IPS-15b (cell line): ENCODE measurements at regions not wholly inside any gene's neighbourhood (a gene's known extent, or its start where the extent isn't known, plus 50 kb on each side); places are given as distances from the start of the nearest gene placed in this dataset.
"Not testable (repeated sequence)": the region's sequence is repeated elsewhere in the genome, so short reads cannot be mapped to it uniquely, and the experiment has no call there.

ENCODE experiments used
- H3K27me3 ChIP-seq: one replicate; pipeline ENCODE4 v1.6.1; 2013; ENCODE audit warnings: low read length; ENCODE audit not compliant: control insufficient read depth, insufficient read depth
- H3K36me3 ChIP-seq: one replicate; pipeline ENCODE4 v1.6.1; 2013; ENCODE audit warnings: low read length; ENCODE audit not compliant: control insufficient read depth, insufficient read depth
- H3K4me1 ChIP-seq: one replicate; pipeline ENCODE4 v1.6.1; 2013; ENCODE audit warnings: mild to moderate bottlenecking, low read length; ENCODE audit not compliant: control insufficient read depth, insufficient read depth
- H3K4me3 ChIP-seq: one replicate; pipeline ENCODE4 v1.5.1; 2013; ENCODE audit warnings: low read depth, low read length
- H3K9ac ChIP-seq: one replicate; pipeline ENCODE4 v1.6.1; 2013; ENCODE audit warnings: low read depth, mild to moderate bottlenecking, low read length
- H3K9me3 ChIP-seq: one replicate; pipeline ENCODE4 v1.6.1; 2013; ENCODE audit warnings: mild to moderate bottlenecking, low read length; ENCODE audit not compliant: control insufficient read depth, insufficient read depth

DNA sequence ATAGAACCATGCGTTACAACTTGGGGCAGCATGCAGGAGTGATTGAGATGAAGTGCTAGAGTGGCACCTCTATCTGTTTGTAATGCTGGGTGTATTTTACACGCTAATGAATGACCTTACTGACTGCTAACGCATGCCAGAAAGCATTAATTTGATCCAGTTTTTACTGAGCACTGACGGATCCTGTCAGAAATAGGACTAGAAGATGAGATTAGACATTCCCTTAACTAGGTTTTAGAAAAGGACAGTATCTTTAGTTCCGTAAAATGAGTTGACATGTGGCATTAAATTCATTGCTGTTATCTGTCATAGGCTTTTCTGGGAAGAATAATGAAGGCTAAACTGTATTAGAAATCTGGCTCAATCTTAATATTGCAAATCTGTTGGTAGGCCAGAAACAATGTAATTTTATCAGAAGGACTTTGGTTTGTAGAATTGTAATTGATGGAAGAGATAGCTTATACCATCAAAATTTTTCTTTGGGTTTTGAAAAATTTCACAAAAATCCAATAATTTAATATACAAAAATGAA lies 140.4 kb upstream of the WDFY3 start:
- Histone ChIP-seq H3K4me3 (no peak overlapping the region), H3K36me3 (no peaks in the 10 kb centered on the region), H3K9me3 (no peaks in the 10 kb centered on the region), H3K9ac (no peak overlapping the region), H3K27me3 (no peaks in the 10 kb centered on the region), H3K4me1 (no peaks in the 10 kb centered on the region)

GRCh38 chr4:85107553-85107952 lies 141.1 kb upstream of the WDFY3 start:
- H3K9me3 ChIP-seq = no peaks in the 10 kb centered on the region
- no peaks in the 10 kb centered on the region for H3K36me3 ChIP-seq
- no peaks in the 10 kb centered on the region for H3K4me1 ChIP-seq
- no peaks in the 10 kb centered on the region for H3K27me3 ChIP-seq
- H3K9ac ChIP-seq = no peak overlapping the region
- no peak overlapping the region for H3K4me3 ChIP-seq

DNA sequence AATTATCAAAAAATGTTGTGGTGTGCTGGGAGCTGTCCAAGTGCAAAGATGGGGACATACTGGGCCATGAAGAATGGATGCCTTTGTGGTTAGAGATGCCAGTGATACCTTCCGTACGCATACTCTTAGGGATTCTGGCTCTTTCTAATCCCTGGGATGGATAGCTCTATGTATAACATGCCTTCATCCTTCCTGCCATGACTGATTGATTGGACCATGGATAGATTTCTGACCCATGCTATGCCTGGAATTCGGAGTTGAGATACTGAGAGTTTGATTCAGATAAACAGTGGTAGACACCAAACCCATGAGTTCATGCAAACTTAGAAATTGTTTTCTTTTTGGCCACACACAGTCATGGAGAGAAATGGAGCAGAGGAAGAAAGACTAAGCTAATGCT lies 147.2 kb upstream of the WDFY3 start:
- Histone ChIP-seq H3K9me3 (no peaks in the 10 kb centered on the region), H3K9ac (no peak overlapping the region), H3K36me3 (no peaks in the 10 kb centered on the region), H3K4me1 (no peaks in the 10 kb centered on the region), H3K27me3 (no peaks in the 10 kb centered on the region), H3K4me3 (no peak overlapping the region)

GRCh38 chr4:85114526-85114925 lies 148.0 kb upstream of the WDFY3 start:
- Histone ChIP-seq H3K9ac (no peak overlapping the region), H3K27me3 (no peaks in the 10 kb centered on the region), H3K4me3 (no peak overlapping the region), H3K9me3 (no peaks in the 10 kb centered on the region), H3K36me3 (no peaks in the 10 kb centered on the region), H3K4me1 (no peaks in the 10 kb centered on the region)

GRCh38 chr4:85116008-85116407 lies 149.5 kb upstream of the WDFY3 start:
- Histone ChIP-seq H3K27me3 (no peaks in the 10 kb centered on the region), H3K4me3 (no peak overlapping the region), H3K9me3 (no peaks in the 10 kb centered on the region), H3K9ac (no peak overlapping the region), H3K4me1 (no peaks in the 10 kb centered on the region), H3K36me3 (no peaks in the 10 kb centered on the region)

- no peaks in the 10 kb centered on the region for H3K9me3 ChIP-seq
- no peak overlapping the region for H3K4me3 ChIP-seq
- no peaks in the 10 kb centered on the region for H3K36me3 ChIP-seq
- peaks cover 26% of the 10 kb centered on the region for H3K4me1 ChIP-seq
- no peaks in the 10 kb centered on the region for H3K27me3 ChIP-seq
- H3K9ac ChIP-seq = no peak overlapping the region
These were observed 159.2 kb upstream of the WDFY3 start for GRCh38 chr4:85125688-85126087.

GRCh38 chr4:85126991-85127591 lies 160.6 kb upstream of the WDFY3 start:
- Histone ChIP-seq H3K4me1 (peaks cover 26% of the 10 kb centered on the region), H3K9me3 (no peaks in the 10 kb centered on the region), H3K36me3 (no peaks in the 10 kb centered on the region), H3K27me3 (no peaks in the 10 kb centered on the region), H3K4me3 (no peak overlapping the region), H3K9ac (no peak overlapping the region)

- Histone ChIP-seq H3K4me3 (no peak overlapping the region), H3K36me3 (no peaks in the 10 kb centered on the region)
These were observed 161.2 kb upstream of the WDFY3 start for GRCh38 chr4:85127653-85128052.

GRCh38 chr4:85128246-85129204 lies 162.0 kb upstream of the WDFY3 start:
- H3K4me3 ChIP-seq = peak overlapping the region; percentile 3
- no peak overlapping the region for H3K9ac ChIP-seq
- H3K36me3 ChIP-seq = no peaks in the 10 kb centered on the region
- peaks cover 26% of the 10 kb centered on the region for H3K4me1 ChIP-seq
- H3K9me3 ChIP-seq = no peaks in the 10 kb centered on the region
- no peaks in the 10 kb centered on the region for H3K27me3 ChIP-seq

More at GRCh38 chr4:85127653-85128052, 161.2 kb upstream of the WDFY3 start:
- Histone ChIP-seq H3K9me3 (no peaks in the 10 kb centered on the region), H3K27me3 (no peaks in the 10 kb centered on the region), H3K4me1 (peaks cover 26% of the 10 kb centered on the region), H3K9ac (no peak overlapping the region)

GRCh38 chr4:85129354-85130125 lies 163.1 kb upstream of the WDFY3 start:
- peaks cover 26% of the 10 kb centered on the region for H3K4me1 ChIP-seq
- H3K4me3 ChIP-seq, H3K9ac ChIP-seq, H3K9me3 ChIP-seq, H3K36me3 ChIP-seq, H3K27me3 ChIP-seq: not testable (repeated sequence)

- no peaks in the 10 kb centered on the region for H3K27me3 ChIP-seq
- no peak overlapping the region for H3K4me3 ChIP-seq
- H3K9ac ChIP-seq = no peak overlapping the region
- H3K36me3 ChIP-seq = no peaks in the 10 kb centered on the region
- no peaks in the 10 kb centered on the region for H3K9me3 ChIP-seq
- H3K4me1 ChIP-seq = peaks cover 16% of the 10 kb centered on the region
These were observed 165.6 kb upstream of the WDFY3 start for GRCh38 chr4:85132117-85132516.
